Astrocyte of the spinal cord (primary cell): ENCODE measurements at regions not wholly inside any gene's neighbourhood (a gene's known extent, or its start where the extent isn't known, plus 50 kb on each side); places are given as distances from the start of the nearest gene placed in this dataset.
"Not testable (repeated sequence)": the region's sequence is repeated elsewhere in the genome, so short reads cannot be mapped to it uniquely, and the experiment has no call there.

ENCODE experiments used
- DNase-seq: peaks from one replicate; pipeline ENCODE4 v3.0.0; 2011; ENCODE audit warnings: low read depth, low spot score
- H3K4me3 ChIP-seq: 2 replicates; pipeline ENCODE4 v1.5.1; 2011; ENCODE audit warnings: low read depth, mild to moderate bottlenecking, low read length, moderate library complexity
- CTCF ChIP-seq: IDR thresholded peaks from 2 replicates; pipeline ENCODE4 v1.5.1; 2012; ENCODE audit warnings: low read depth, mild to moderate bottlenecking, low read length, inconsistent platforms
- in situ Hi-C: cut with HindIII; loops from 2 replicates; pipeline ENCODE4 v1.10.0; 2017; ENCODE audit warnings: low sequenced_read_pairs

GRCh38 chr3:144963810-144964209 lies 992.2 kb downstream of the DIPK2A start:
- DNase-seq: no peak
- in situ Hi-C loops: no loop called here
- H3K4me3 ChIP-seq: no peak overlapping the region
- no peak for TF ChIP-seq CTCF

GRCh38 chr3:144966560-144966959 lies 994.9 kb downstream of the DIPK2A start:
- DNase-seq: no peak
- TF ChIP-seq CTCF: no peak
- in situ Hi-C loops: no loop called here
- no peak overlapping the region for H3K4me3 ChIP-seq

- in situ Hi-C loops: no loop called here
- no peak for TF ChIP-seq CTCF
- H3K4me3 ChIP-seq: no peak overlapping the region
- DNase-seq: no peak
Measured at GRCh38 chr3:144968750-144969350, 997.2 kb downstream of the DIPK2A start.

GRCh38 chr3:144984481-144984880 lies 1012.9 kb downstream of the DIPK2A start:
- in situ Hi-C loops, H3K4me3 ChIP-seq, DNase-seq: not testable (repeated sequence)

GRCh38 chr3:144989807-144990206 lies 1018.2 kb downstream of the DIPK2A start:
- no peak overlapping the region for H3K4me3 ChIP-seq
- no peak for TF ChIP-seq CTCF
- DNase-seq: no peak
- in situ Hi-C loops: no loop called here

- no peak for DNase-seq
- in situ Hi-C loops: no loop called here
- no peak overlapping the region for H3K4me3 ChIP-seq
- no peak for TF ChIP-seq CTCF
Measured at GRCh38 chr3:144995856-144996255, 1024.2 kb downstream of the DIPK2A start.

- in situ Hi-C loops: no loop called here
- TF ChIP-seq CTCF: no peak
- no peak for DNase-seq
- H3K4me3 ChIP-seq: no peak overlapping the region
Measured at GRCh38 chr3:145005427-145005826, 1033.8 kb downstream of the DIPK2A start.
